Activated effector memory CD4-positive, alpha-beta T cell treated with Interleukin-2 at 50 U/mL for 16 hours (primary cell): ENCODE measurements at regions not wholly inside any gene's neighbourhood (a gene's known extent, or its start where the extent isn't known, plus 50 kb on each side); places are given as distances from the start of the nearest gene placed in this dataset.
"Not testable (repeated sequence)": the region's sequence is repeated elsewhere in the genome, so short reads cannot be mapped to it uniquely, and the experiment has no call there.

Experiments used
- DNase-seq: peaks from one replicate; pipeline ENCODE4 v3.0.0-alpha.2; 2020

- DNase-seq = no peak
These were observed 254.8 kb downstream of the MYCN start for GRCh38 chr2:16194931-16195680.

GRCh38 chr2:16194530-16194929, 254.2 kb downstream of the MYCN start:
- no peak for DNase-seq

GRCh38 chr2:16194096-16194390, 253.7 kb downstream of the MYCN start:
- DNase-seq = no peak

GRCh38 chr2:16192416-16193216, 252.3 kb downstream of the MYCN start:
- no peak for DNase-seq

GRCh38 chr2:16191431-16192200, 251.3 kb downstream of the MYCN start:
- no peak for DNase-seq

- no peak for DNase-seq
These were observed 250.3 kb downstream of the MYCN start for GRCh38 chr2:16190446-16191270.

GRCh38 chr2:16189836-16190160, 249.4 kb downstream of the MYCN start:
- no peak for DNase-seq

- no peak for DNase-seq
These were observed 248.9 kb downstream of the MYCN start for GRCh38 chr2:16189029-16189835.

GRCh38 chr2:16188261-16188890, 248.0 kb downstream of the MYCN start:
- no peak for DNase-seq

- no peak for DNase-seq
These were observed 247.1 kb downstream of the MYCN start for GRCh38 chr2:16187482-16187817.

GRCh38 chr2:16186661-16187481, 246.5 kb downstream of the MYCN start:
- DNase-seq = no peak

- DNase-seq = no peak
These were observed 245.5 kb downstream of the MYCN start for GRCh38 chr2:16185801-16186272.

GRCh38 chr2:16184945-16185660, 244.8 kb downstream of the MYCN start:
- DNase-seq = no peak

- no peak for DNase-seq
These were observed 244.1 kb downstream of the MYCN start for GRCh38 chr2:16184341-16184890.

GRCh38 chr2:16183345-16183744, 243.0 kb downstream of the MYCN start:
- no peak for DNase-seq

GRCh38 chr2:16182841-16183240, 242.5 kb downstream of the MYCN start:
- DNase-seq = no peak

GRCh38 chr2:16182311-16182815, 242.0 kb downstream of the MYCN start:
- DNase-seq = not testable (repeated sequence)

- DNase-seq = no peak
These were observed 241.4 kb downstream of the MYCN start for GRCh38 chr2:16181741-16182090.

GRCh38 chr2:16181062-16181740, 240.9 kb downstream of the MYCN start:
- DNase-seq = no peak
